HG03196 (cell line): ENCODE measurements at regions not wholly inside any gene's neighbourhood (a gene's known extent, or its start where the extent isn't known, plus 50 kb on each side); places are given as distances from the start of the nearest gene placed in this dataset.

Experiments
- ATAC-seq: cut with Tn5 transposase; IDR thresholded peaks from one replicate; pipeline ENCODE4 v1.9.1; 2021; ENCODE audit not compliant: unreplicated experiment

DNA sequence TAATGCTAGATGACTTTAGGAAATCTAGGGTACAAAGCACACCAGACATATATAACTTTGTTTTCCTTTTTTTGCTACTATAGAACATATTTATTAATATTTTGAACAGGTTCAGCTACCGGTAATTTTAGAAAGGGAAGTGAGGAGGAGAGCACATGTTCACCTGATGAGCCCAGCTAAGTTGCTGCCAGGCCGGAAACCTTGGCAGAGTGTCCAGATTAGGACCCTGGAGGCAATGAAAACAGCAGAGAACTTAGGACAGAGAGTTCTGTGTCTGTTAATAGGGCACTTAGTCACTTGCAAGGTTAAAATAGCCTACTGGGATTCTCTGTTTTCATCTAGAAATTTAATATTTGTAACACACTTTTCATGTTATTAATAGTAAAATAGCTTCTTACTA, 348.9 kb upstream of the CPEB2 start:
- ATAC-seq, result no peak

- ATAC-seq, result no peak
Measured at GRCh38 chr4:14659286-14659685, 343.0 kb upstream of the CPEB2 start.

- no peak for ATAC-seq
Measured at GRCh38 chr4:14667624-14668151, 334.6 kb upstream of the CPEB2 start.

GRCh38 chr4:14668296-14668695, 334.0 kb upstream of the CPEB2 start:
- no peak for ATAC-seq

GRCh38 chr4:14669371-14669770, 332.9 kb upstream of the CPEB2 start:
- no peak for ATAC-seq

DNA sequence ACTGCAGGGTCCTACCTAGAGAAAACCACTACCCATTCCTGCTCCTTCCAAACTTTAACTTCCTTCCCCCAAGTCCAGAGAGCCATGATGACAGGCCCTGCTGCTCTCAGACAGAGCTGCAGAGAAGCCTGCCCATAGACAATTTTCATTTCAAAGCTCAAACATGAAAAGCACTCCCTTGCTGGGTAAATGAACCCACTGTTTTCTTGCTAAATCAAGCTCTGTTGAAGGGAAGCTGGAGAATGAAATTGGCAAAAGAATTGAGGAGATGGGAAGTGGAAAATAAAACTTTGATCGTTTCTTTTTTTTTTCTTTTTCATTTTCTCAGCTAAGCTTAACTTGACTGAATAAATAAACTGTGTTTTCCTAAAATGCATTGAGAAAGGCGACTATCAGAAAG, 331.1 kb upstream of the CPEB2 start:
- ATAC-seq, result no peak

- ATAC-seq, result no peak
Measured at GRCh38 chr4:14675279-14675985, 326.8 kb upstream of the CPEB2 start.

- ATAC-seq, result no peak
Measured at GRCh38 chr4:14679906-14680305, 322.4 kb upstream of the CPEB2 start.

DNA sequence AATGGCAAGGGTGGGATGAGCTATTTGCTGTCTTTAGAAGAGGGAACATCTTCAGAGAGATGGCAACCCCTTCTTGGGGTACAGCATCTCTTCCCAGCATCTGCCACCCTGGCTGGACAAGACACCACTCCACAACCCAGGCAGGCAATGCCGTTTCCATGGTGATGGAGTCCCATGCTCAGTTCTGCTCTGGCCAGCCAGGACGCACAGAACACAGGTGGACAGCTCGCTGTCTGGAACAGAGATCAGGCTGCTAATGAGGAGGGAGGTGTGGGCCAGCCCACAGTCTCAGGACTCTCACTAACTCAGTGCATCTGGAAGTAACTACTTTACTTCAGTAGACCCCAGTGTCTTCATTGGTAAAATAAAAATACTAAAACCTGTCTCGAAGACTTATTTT, 321.0 kb upstream of the CPEB2 start:
- ATAC-seq, result no peak

GRCh38 chr4:14693728-14694127, 308.6 kb upstream of the CPEB2 start:
- no peak for ATAC-seq

DNA sequence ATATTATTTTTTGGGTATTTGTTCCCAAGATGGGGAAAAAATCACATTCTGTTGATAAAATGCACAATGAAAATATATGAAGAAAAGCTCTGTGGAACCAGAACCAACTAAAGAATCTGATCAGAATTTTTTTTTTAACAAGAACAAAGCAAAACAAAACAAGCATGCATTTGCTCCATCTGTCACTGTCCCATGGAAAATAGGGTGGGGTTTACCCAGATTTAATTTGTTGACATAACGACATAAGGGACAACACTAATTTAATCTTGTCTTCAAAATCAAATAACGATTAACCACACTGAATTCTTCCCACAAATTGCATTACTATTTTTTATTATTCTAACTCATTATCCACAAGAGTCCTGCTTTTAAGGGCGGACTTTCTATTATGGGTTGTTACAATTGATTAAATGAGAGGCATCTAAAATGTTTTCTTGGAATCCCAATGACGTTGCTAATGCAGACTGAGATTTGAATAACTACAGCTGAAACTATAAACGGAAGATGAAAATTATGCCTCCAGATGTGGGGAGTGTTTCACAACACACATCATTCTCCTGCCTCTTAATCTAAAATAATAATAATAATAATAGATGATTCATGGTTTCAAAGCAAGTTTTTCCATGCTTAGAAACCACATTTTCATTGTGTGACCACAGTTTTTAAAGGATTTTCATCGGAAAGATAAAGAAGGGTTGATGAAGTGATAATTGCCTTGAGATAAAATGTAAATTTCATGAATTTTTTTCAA, 307.0 kb upstream of the CPEB2 start:
- no peak for ATAC-seq

DNA sequence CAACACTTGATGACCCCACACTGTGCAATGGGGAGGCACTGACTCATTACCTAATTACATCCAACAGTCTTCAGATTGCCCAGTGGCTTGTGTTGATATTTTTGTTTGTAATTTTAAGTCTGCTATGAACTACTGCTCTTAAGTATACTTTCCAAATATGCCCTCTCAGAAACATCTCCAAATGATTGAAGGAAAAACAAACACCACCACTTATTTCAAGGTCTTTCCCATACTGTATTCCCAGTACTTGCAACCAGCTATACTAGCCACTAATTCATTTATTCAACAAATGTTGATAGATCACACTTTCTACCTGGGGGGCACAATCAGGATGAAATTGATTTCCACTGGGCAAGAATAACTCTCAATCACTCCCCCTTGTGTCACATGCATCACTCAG, 302.2 kb upstream of the CPEB2 start:
- no peak for ATAC-seq

GRCh38 chr4:14700544-14700943, 301.7 kb upstream of the CPEB2 start:
- ATAC-seq, result no peak

DNA sequence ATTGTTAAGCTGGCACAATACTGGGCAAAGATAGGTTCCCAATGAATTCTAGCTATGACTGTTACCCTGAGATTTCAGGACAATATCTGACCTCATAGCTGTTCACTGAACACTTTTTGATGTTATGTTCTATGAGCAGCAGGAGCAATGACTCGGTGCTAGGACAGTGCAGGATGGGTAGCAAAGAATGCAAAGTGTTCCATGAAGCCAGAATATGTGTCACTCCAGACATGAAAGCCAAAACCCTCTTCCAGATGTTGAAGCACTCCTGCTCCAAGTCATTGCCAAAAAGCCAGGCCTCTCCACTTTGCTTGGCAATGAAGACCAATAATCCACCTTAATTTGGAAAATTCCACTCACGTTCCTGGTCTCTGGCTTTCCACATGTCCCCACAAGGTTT, 300.9 kb upstream of the CPEB2 start:
- no peak for ATAC-seq

- no peak for ATAC-seq
Measured at GRCh38 chr4:14701896-14702295, 300.4 kb upstream of the CPEB2 start.

DNA sequence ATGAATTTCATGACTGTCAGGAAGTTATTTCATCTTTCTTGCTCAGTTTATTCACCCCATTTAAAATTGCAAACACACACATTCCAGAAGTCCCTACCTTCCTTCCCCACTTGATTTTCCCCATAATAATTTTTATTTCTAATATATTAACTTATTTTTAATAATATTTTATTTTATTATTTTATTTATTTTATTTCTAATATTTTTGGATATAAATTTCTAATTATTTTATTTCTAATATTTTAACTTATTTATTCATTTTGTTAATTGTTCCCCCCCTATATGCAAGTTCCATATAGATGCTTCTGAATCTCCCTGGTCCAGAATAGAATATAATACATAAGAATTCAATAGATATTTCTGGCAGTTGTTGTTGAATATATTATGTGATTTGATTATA, 293.7 kb upstream of the CPEB2 start:
- ATAC-seq, result no peak

- no peak for ATAC-seq
Measured at GRCh38 chr4:14711259-14711658, 291.0 kb upstream of the CPEB2 start.

GRCh38 chr4:14716691-14717090, 285.6 kb upstream of the CPEB2 start:
- ATAC-seq, result no peak

- ATAC-seq, result no peak
Measured at GRCh38 chr4:14719053-14719452, 283.2 kb upstream of the CPEB2 start.

- ATAC-seq, result no peak
Measured at GRCh38 chr4:14726441-14726840, 275.8 kb upstream of the CPEB2 start.

DNA sequence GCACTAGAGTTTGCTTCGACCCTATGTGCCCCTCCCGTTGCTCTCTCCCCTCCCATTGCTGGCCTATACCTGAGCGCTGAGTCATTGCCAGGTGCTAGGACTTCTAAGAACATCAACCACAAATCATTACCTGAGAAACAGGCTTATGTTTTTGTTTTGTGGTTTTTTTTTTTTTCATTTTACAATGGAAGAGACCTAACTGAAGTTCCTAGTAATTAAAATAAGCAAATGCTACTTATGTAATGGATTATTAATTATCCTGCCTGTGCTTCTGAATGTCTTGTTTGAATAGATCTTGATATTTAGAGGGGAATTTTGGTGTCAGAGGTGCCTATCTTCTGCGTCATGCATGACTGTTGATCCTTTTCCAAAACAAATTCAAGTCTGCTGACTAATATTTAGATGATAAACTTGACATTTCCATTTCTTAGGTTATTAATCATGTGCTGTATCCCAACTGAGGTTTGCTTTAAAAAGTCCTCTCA, 275.4 kb upstream of the CPEB2 start:
- no peak for ATAC-seq

DNA sequence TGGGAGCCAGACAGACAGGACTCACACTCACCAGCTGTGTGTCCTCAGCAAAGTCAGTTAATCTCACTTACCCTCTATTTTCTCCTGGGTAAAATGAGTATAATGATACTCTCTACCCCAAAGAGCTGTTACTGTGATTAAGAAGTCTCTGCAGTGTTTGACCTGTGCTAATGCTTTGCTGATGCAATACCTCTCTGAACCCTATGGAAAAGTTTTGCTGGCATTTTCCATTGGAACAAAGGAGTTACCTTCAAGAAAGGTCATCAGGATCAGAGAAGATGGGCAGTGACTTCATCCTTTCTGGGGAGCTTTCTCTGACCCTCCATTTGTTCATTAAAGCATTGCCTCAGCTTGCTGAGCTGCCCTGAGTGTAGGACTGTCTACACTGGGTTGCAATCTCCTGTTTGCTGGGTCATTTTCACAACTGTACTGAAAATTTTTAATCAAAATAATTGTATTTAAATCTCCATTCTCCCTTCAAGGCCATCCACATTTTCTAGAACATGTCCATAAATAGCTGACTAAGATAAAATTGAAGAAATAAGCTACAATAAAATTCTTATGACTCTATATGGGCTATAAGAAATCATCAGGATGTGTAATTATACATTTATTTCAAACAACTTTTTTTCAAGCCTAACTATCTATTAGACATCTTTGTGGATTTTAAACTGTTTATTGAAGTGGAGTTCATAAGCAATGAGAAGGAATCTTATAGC, 272.8 kb upstream of the CPEB2 start:
- no peak for ATAC-seq
